HG02642 (cell line): ENCODE measurements at regions not wholly inside any gene's neighbourhood (a gene's known extent, or its start where the extent isn't known, plus 50 kb on each side); places are given as distances from the start of the nearest gene placed in this dataset.
"Not testable (repeated sequence)": the region's sequence is repeated elsewhere in the genome, so short reads cannot be mapped to it uniquely, and the experiment has no call there.

Experiments used
- ATAC-seq: cut with Tn5 transposase; IDR thresholded peaks from one replicate; pipeline ENCODE4 v1.9.1; 2021; ENCODE audit warnings: mild to moderate bottlenecking; ENCODE audit not compliant: unreplicated experiment, poor library complexity

DNA sequence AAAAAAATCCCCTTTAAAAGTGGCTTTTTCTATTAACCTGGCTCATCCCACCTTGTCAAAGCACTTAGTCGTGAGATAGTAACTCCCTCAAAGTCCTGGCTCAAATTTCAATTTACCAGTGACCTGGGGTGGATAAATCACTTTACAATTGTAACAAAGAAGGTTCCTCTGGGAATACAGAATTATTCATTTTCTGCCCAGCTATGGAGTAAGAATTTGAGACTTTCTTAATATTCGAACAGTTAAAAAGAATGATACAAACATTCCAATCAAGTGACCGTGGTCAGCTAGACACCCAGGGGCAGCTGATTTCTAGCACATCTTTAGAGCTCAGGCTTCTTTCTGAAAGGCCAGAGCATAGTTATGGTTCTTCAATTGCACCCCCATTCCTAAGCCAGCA lies 291.0 kb upstream of the TGFBR2 start:
- no peak for ATAC-seq

DNA sequence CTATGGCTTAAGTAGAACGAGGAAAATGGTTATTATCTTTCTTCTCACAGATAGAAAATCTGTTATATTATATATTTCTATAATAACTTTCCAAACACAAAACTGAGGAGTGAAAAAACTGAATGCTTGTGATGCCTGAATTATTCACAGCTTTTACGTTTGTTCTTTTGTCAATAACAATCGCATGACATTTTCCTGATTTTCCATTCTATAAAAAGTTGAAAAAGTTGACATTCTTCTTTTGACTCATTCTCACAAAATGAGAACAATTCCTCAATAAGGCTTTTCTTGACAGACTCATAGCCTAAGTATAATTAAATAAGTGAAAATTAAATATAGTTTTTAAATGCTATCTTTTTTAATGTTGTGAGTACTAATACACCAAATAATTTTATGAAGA lies 288.8 kb upstream of the TGFBR2 start:
- no peak for ATAC-seq

GRCh38 chr3:30318110-30318509 lies 288.3 kb upstream of the TGFBR2 start:
- ATAC-seq, result no peak

- peak; percentile 71 for ATAC-seq
Observed at GRCh38 chr3:30319713-30320112, 286.7 kb upstream of the TGFBR2 start.

DNA sequence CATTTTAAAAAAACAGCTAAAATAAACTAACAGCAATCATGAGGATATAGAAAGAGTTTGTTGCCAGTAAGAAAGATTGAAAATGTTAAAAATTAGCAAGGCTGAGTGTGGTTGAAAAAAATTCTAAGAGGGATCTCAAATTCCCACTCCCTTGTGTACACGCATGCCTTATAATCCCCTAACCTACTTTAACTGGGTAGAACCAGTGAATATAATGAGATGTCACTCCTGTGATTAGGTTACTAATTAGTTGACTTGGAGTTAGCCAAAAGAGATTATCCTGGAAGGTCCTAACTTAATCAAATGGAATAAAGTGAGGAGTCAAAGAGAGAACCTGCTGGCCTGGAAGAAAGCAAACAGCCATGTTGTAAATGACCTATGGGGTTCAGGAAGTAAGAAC lies 286.0 kb upstream of the TGFBR2 start:
- no peak for ATAC-seq

DNA sequence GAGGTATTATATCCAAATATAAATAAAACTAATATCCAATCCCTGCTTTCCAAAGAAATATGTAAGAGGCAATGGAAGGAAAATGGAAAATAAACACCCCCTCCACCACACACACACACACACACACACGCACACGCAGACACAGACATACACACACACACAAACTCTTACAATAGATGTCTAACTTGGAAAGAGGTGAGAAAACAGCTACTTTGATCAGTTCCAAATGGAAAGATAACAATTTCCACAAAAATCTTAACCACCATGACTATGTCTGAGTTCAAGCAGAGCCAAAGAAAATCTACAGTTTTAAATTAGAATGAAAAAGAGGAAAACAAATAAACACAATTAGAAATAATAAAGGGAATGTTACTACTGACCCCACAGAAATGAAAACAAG lies 285.3 kb upstream of the TGFBR2 start:
- no peak for ATAC-seq

DNA sequence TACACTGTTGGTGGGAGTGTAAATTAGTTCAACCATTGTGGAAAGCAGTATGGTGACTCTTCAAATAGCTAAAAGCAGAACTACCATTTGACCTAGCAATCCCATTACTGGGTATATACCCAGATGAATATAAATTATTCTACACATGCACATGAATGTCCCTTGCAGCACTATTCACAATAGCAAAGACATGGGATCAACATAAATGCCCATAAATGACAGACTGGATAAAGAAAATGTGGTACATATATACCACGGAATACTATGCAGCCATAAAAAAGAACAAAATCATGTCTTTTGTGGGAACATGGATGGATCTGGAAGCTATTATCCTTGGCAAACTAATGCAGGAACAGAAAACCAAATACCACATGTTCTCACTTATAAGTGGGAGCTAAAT lies 282.8 kb upstream of the TGFBR2 start:
- not testable (repeated sequence) for ATAC-seq

- ATAC-seq, result no peak
Observed at GRCh38 chr3:30324587-30324986, 281.8 kb upstream of the TGFBR2 start.

- not testable (repeated sequence) for ATAC-seq
Observed at GRCh38 chr3:30327976-30328375, 278.4 kb upstream of the TGFBR2 start.

GRCh38 chr3:30328935-30329334 lies 277.5 kb upstream of the TGFBR2 start:
- not testable (repeated sequence) for ATAC-seq

GRCh38 chr3:30331519-30331918 lies 274.9 kb upstream of the TGFBR2 start:
- ATAC-seq, result no peak

- no peak for ATAC-seq
Observed at GRCh38 chr3:30332196-30333021, 274.0 kb upstream of the TGFBR2 start.

- ATAC-seq, result no peak
Observed at GRCh38 chr3:30333143-30333542, 273.3 kb upstream of the TGFBR2 start.

DNA sequence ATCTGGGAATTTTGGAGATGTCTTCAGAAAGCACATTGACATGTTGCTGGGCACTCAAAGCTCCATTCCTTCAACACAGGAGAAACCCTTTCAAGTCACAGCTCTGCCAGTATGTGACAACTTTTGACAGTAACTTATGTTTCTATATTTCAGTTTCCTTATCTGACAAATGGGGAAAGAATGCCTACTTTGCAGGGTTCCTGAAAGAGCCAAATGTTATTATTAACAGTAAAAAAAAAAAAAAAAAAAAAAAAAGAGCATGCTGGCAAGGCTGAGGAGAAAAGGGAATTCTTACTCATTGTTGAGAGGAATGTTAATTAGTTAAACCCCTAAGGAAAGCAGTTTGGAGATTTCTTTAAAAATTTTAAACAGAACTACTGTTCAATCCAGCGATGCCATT lies 272.5 kb upstream of the TGFBR2 start:
- ATAC-seq, result no peak

DNA sequence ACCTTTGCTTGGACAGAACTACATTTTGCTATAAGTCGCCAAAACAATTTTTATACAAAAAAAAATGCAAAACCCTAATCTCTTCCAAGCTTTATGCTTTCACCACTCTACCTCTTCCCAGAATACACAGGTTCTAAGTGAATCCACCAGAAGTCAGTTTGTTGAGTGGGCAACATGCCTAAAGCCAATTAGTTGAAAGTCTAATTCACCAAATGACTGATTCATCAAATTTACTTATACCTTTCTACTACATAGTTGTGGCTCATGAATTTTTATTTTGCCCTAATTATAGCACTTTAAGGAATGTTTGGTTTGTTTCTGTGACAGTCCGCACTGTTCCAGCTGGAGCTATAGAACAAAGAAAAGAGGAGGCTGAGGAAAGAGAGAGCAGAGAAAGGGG lies 265.9 kb upstream of the TGFBR2 start:
- ATAC-seq, result no peak

- no peak for ATAC-seq
Observed at GRCh38 chr3:30341079-30341478, 265.3 kb upstream of the TGFBR2 start.

- no peak for ATAC-seq
Observed at GRCh38 chr3:30341851-30342250, 264.6 kb upstream of the TGFBR2 start.

DNA sequence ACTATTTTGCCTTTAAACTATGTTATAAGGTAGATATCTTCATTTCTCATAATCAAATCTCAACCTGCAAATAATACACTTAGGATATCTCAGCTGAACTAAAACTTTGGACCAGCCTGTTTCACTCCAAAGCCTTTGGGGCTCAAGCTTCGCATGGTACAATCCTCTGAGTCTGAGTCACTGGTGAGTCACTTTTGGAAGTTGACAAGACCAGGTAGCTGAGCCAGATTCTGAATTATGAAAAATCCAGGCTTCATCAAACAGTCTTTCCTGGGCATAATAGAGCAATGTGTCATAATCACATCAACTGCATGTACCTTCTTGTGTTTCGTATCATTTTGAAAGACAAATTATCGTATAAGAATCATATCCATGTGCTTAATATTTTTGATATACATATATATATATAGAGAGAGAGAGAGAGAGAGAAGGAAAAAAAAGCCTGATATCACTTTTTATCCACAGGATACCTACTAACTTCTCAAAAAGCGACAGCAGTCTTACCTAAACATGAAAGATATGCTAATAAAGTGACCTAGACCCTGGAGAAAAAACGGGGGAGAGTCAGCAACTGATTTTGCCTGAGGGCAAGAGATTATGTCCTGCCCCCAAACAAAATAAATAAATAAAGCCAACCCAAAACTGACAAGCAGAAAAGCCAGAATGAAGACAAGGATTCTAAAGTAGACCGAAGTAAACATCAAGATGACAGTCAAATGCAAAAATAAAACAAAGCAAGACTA lies 263.9 kb upstream of the TGFBR2 start:
- ATAC-seq, result no peak

- ATAC-seq, result no peak
Observed at GRCh38 chr3:30343067-30343831, 263.2 kb upstream of the TGFBR2 start.

DNA sequence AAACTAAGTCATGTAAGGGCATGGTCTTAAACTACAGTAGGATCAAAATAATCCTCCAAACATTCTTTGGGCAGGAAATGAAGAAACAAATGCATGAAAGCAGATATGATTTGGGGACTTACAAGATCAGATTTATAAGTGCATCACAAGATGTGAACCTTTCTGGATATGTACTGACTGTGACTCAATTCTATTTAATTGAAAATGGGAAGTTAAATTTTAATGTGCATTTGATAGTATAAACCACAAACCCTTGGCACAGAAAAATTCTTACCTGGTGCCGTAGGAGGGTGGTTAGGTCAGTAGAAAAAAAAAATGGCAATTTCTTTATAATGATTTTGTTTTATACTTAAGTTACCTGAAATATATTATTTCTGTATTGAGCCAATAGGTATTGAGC lies 262.5 kb upstream of the TGFBR2 start:
- ATAC-seq, result no peak

DNA sequence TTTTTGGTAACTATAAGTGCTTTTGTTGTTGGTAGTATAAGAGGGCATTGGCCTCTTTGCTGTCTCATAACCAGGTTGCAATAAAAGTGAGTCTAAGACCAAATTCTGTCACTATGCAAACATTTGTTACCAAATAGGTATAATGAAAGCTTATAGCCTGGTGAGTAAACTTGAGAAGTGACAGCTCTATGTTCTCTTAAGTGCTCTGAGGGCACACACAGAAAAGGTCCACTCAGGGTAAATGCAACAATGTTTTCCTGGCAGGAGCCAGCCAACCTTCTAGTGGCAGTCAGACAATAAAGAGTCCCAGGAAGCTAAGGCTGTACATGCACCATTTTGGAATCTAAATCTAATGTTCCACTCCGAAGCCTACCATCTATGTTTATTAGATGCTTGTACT lies 262.1 kb upstream of the TGFBR2 start:
- no peak for ATAC-seq
